Nucleus accumbens (tissue), 56 donors: ENCODE measurements at regions not wholly inside any gene's neighbourhood (a gene's known extent, or its start where the extent isn't known, plus 50 kb on each side); places are given as distances from the start of the nearest gene placed in this dataset.

Experiments
- DNase-seq, 56 donors: peaks; one replicate each; lab custom pipeline; 2025; lab: John Stamatoyannopoulos, UW

DNA sequence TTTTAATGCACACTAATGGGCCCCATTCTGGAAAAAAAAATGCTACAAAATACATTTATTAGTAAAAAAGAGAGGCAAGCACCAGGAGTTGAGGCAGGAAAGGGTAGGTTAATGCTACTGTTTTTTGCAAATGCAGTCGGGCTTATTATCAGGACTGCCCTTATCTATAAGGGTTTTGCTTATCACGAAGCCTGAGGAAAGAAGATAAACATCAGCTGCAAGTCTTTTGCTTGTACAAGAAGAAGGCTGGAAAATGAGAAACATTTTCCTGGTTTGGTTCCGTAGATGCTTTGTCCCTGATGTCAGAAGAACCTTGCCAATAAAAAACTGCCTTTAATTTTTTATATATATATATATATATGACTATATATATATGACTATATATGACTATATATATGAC, 189.3 kb upstream of the VGLL2 start:
- no peak for DNase-seq

DNA sequence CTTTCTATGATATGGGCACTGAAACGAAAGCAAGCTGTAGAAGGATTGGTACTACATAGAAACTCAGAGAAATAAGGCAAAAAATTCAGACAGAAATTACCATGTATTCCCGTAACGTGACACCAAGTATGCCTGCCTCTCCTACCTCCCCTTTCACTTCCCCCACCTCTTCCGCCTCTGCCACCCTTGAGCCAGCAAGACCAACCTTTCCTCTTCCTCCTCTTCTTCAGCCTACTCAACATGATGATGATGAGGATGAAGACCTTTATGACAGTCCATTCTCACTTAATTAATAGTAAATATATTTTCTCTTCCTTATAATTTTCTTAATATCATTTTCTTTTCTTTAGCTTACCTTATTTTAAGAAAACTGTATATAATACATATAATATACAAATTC, 188.1 kb upstream of the VGLL2 start:
- no peak for DNase-seq

DNA sequence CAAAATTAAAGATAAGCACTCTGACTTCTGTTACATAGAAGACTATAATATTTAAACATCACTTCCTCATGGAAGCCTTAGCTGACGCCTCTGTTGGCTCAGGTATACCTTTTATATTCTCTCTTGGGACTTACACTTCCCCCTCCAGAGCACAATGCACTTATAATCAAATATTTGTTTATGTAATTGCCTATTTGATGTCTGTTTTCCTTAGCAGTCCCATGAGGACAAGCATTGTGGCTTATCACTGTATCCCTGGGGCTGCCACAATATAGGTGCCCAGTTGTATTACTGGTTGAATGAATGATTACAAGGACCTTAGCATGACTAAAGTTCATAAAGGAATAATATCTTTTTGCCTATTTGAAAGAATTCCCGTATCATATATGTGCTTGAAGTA, 186.7 kb upstream of the VGLL2 start:
- no peak for DNase-seq

DNA sequence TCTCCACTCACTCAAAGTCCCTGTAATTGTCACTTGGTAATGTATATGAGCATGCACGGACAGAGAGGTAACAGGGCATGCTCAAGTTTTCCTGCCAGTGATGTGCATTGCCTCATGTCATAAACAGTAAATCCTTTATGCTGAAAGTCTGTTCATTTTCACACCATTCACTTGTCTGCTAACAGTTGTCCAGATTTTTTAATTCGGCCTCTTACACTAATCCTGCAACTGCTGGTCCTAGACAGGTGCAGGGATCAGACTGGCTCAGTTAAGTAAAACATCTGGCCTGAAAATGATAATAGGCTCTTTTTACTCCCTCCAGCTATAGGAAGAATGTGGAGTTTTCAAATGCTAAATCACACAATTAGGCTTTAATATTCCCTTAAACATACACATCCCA, 185.4 kb upstream of the VGLL2 start:
- no peak for DNase-seq

DNA sequence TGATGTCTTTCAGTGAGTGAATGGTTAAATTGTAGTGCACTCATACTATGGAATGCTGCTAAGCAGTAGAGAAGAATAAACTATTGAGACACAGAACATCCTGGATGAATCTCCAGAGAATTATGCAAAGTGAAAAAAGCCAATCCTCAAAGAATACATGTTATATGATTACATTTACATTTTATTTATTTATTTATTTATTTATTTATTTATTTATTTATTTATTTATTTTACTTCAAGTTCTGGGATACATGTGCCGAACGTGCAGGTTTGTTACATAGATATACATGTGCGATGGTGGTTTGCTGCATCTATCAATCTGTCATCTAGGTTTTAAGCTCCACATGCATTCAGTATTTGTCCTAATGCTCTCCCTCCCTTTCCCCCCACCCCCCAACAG, 175.8 kb upstream of the VGLL2 start:
- no peak for DNase-seq

DNA sequence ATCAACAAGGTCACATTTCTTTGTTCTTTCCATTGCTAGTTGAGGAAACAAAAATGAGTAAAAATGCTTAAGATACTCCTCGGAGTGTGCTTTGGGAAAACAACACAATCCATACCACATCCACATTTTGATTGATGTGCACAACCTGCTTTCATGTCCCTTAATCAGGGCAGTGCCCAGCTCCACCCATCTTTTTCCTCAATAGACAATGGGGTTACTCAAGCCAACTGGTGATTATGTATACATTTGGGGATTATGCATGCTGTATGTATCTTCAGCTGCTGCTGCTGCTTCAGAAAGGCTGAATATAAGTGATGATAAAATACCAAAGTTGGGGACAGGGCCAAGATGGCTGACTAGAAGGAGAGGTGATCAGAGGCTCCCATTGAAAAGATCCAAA, 155.2 kb upstream of the VGLL2 start:
- DNase-seq: no peak

DNA sequence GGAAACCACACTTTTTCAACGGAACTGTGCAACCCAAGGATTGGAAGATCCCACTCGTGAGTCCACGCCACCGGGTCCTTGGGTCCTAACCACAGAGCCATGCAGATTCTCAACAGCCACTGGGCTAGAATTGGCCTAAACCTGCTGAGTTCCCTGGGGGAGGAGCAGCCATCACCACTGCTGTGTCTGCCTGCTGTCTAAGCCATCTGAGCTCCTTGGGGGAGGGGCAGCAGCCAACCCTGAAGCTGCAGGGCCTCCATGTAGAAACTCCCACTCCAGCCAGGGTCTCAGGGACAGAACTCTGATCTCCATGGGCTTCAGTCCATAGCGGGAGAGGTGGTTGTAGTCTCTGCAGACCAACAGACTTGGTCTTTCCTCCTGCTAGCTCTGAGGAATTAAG, 154.6 kb upstream of the VGLL2 start:
- DNase-seq: no peak

DNA sequence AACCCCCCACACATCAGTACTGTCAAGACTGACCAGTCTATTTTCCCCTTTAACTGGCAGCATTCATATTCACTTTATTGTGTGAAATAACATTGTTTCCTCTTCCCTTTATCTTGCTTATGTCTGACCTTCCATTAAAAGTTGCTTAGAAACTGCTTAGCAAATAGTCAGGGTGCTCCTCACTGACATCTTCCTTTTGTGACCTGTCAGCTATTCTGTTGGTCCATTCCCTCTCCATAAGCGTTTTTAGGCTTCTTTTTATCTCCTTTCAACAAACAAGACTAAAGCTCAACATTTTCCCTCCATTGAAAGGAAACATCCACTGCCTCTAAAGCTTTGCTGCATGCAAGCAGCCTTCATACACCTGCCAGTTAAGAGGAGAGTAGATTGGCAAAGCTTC, 147.7 kb upstream of the VGLL2 start:
- no peak for DNase-seq

DNA sequence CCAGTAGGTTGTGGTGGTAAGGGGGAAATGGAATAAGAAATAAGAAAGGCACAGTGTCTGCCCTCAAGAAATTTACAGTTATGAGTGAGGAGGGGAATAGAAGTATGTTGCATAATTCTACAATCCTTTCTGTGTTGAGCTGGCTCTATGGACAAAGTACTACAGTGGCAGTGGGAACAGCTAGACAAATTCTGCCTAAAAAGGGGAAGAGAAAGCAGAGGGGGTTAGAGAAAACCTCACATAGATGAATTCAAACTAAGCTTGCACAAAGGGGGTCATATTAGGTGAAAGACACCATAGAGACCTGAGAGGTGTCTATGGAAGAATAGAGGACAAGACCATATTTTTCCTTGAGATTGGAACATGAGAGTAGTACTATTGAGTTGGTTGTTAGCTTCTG, 146.9 kb upstream of the VGLL2 start:
- no peak for DNase-seq

DNA sequence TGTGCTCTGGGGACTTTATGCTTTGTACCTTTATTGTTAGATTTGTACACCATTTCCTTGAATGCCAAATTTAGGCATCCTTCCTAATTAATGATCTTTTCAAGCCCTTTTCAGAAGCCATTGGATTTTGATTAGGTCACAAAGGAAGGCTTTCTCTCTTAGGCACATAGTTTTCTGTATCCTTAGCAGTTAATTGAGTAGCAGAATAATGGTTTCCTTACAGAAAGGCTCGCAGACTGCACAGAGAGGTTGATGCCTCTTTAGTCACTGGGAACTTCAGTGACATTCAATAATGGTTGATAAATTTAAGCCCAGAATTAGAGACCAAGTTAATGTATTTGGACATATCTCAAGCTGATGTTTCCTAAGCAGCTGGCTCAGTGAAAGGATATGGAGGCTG, 139.1 kb upstream of the VGLL2 start:
- DNase-seq: no peak

DNA sequence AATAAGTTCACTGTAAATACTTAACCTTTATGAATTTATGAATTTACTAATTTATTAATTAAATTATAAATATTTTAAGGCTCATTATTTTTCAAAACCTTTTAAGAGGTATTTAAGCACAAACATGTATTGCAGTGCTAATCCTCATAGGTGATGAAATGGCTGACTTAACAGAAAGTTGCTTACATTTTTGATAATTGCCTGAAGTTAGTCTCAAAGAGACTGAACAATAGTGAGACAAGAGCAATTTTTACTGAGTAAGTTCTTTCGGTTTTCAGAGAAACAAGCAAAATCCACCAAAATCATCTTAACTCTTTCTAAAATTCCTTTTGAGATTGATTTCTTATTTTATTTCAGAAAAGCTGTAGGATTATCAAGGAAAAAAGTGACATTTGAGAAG, 137.3 kb upstream of the VGLL2 start:
- DNase-seq: no peak

DNA sequence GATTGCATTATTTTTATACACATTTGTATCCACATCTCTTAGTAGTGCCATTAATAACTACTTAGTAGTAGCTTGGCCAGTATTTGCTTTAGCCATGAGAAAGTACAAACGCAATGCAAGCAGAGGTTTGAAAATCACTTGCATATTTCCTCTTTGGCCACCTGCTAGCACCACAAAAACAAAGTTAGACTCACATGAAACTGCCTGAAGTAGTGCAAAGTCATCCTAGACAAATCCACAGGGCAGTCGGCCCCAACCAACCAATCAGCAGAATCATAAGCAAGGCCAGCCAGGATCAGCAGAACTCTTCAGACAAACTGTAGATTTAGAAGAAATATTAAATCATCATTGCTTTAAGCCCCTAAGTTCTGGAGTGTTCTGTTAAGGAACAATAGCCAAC, 135.2 kb upstream of the VGLL2 start:
- DNase-seq: no peak

DNA sequence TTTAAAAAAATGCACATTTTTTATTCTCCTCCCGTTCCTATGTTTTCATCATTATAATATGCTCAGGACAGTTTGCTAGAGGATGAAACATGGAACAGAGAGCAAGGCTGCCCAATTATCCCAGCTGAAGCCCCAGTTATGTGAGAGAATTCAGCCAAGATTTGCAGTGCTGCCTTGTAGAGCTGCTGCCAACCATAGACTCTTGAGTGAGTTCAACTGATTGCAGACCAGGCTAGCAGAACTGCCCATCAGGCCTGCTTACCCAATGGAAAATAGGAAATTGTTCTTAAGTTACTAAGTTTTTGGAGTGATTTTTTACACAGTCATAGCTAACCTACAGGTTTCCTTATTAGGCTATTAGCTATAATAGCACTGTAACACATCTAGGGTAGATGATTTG, 128.7 kb upstream of the VGLL2 start:
- no peak for DNase-seq

DNA sequence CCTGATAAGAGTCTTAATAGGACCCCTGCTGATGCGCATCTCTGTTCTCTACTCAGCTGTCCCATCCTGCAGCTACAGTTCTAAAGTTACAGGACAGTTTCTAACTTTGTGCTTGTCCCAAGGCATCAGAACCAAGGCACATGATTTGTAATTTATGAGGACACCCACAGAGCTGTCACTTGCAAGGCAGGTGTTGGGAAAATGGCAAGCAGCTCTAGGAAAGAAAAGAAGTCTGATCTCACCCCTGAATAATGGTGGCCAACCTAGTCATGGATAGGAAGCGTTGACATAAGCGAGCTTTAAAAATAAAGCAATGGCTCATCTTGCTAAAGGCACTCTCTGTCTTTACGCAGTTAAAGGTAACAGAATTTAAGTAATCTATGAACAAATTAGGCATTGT, 127.6 kb upstream of the VGLL2 start:
- no peak for DNase-seq

DNA sequence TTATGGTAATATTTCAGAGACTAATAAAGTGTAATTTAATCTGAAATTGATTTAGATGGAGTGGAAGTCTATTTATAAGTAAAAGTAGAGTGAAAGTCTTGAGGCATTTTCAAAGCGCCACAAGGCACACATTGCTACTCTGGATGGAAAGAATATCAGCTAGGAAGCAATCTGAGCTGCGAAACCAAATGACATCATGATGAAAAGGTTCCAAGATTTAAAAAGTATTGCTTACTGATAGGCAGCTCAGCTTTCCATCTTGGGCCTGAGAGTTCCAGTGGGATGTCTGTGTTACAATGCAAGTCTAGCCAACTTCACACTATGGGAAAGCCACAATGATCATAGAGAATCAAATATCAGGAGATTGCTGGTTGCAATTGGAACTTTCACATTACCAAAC, 126.9 kb upstream of the VGLL2 start:
- DNase-seq: no peak

DNA sequence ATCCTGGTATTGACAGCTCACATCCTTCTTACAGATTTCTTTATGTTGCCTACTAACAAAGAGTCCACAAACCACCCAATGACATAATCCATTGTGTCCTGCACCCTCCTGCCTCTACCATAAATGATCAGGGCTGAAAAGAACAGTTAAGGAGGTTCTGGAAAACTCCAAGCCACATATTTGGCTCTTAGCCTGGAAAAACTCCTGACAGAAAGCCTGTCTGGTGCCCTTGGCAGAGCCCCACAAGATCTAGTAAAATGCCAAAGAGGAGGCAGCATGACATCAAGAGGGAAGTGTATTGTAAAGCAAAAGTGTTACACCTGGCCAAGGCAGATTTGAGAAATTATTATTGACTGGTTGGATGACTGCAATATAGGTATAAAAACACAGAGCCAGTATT, 126.4 kb upstream of the VGLL2 start:
- DNase-seq: no peak

DNA sequence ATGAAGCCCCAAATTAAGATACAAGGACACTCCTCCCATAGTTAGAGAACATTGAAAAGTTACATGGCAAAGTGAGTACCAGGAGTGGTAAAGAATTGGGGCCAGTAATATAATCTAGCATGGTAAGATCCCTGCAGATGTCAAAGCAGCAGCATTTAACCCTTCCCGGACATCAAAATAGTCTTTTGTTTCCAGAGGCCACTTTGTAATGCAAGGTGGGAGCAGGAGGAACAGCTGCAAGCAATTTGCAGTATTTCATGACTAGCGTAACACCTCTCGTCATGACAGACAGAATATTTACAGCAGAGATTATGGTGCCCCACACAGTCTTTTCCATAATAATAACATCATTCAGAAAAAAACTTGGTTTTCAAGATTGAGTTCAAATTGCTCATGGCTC, 123.2 kb upstream of the VGLL2 start:
- DNase-seq: no peak

DNA sequence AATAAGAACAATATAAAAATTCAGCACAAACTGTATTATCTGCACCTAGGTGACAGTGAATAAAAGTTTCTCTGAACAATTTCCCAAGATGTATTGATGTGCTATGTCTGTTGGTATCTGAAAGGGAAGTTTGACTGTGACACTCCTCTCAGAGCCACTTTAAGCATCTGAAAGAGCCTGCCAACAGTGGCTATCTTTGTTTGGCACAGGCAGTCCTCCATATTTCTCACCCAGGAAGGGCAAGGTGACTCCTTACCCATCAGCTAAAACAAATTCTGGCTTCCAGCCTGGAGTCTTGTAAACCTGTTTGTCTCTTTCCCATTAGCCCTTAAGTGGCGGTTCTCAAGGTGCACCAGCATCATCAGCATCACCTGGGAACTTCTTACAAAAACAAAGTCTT, 122.4 kb upstream of the VGLL2 start:
- no peak for DNase-seq

DNA sequence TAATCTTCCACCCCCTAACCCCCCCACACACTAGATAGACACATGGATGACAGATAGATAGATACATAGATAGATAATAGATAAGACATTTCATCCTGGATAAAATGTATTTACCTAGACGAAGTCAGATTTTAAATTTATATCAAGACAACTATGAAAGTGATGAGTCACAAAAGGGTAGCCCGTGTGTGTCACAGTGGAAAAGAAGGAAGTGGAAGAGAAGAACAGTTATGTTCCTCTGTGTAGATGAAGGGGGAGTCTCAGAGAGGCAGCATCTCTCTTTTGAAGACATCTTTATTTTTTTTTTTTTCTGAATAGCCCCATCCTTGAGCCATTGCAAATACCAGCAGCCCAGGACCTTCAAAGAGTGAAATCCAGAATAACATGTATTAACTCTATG, 121.7 kb upstream of the VGLL2 start:
- DNase-seq: no peak

DNA sequence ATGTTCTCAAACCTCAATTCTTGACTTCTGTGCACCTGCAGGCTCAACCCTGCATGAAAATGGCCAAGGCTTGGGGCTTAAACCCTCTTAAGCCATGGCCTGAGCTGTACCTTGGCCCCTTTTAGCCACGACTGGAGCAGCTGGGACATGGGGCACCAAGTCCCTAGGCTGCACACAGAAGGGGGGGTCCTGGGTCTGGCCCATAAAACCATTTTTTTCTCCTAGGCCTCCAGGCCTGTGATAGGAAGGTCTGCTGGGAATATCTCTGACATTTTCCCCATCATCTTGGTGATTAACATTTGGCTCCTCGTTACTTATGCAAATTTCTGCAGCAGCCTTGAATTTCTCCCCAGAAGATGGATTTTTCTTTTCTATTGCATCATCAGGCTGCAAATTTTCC, 119.4 kb upstream of the VGLL2 start:
- DNase-seq: no peak

DNA sequence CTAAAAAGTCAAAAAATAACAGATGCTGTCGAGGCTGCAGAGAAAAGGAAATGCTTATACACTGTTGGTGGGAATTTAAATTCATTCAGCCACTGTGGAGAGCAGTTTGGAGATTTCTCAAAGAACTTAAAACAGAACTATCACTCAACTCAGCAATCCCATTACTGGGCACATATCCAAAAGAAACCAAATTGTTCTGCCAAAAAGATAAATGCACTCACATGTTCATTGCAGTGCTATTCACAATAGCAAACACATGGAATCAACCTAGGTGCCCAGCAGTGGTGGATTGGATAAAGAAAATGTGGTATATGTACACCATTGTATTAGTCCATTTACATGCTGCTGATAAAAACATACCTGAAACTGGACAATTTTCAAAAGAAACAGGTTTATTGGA, 116.0 kb upstream of the VGLL2 start:
- no peak for DNase-seq

DNA sequence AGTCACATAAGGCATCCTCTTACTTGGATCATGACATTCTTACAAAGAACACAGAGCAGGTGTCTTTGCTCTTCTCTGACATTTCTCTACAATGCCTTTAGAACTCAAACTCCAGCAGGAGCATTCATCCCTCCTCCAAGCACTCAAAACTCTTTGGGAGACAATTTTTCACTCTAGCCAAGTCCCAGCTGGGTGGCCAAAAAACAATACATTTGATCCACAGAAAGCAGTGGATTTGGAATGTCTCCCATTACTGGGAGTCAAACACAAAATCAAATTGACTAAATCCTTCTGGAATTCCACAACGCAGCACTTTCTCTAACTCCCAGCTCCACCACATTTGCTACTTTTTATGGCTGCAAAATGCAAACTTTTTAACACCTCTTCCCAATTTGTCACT, 108.6 kb upstream of the VGLL2 start:
- no peak for DNase-seq

DNA sequence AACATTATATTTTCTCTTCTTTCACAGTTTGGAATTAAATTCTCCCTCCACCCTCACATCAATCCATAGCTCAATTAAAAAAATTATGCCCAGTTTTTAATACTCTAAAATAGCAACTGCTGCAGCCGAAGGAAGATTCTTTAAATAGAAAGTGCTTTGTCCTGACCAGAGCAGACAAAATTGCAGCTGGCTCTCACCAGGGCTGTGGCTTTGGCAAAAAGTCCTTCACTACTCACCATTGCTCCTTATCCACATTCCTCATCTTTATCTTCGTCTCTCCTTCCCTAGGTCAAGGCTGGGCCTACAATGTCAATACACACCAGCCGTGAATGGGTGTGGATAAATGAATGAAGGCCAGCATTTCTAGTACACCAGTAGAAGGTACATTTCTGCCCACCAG, 107.9 kb upstream of the VGLL2 start:
- DNase-seq: no peak

DNA sequence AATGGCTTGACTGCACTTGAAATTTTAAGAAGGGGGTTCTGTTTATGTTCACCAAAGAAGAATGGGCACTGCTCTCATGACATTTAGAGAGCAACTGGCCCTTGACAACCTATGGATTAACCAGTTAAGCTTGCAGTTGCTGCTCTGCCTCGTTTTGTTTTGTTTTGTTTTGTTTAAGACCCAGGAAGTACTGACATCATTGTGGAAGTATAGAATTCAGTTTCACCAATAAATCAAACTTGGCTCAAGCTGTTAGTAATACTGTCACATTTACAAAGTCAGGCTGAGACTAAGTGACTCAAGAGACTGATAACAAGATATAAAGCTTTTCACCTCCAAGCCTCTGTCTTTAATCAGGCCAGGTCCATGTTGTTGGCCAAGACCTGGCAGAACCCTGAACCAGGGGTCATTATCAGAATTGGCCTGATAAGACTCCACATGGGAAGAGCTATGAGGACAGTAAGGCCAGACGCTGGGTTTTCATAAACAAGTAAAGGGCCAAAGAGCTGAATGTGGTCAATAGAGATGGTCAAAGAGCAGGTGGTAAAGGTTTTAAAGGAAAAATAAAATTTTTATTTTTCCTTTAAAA, 99.4 kb upstream of the VGLL2 start:
- DNase-seq: no peak
